C4-2B (cell line): ENCODE measurements at regions not wholly inside any gene's neighbourhood (a gene's known extent, or its start where the extent isn't known, plus 50 kb on each side); places are given as distances from the start of the nearest gene placed in this dataset.

Source experiments
- ZFX ChIP-seq: fragments of 450-650 bp; IDR thresholded peaks from 2 replicates; pipeline ENCODE4 v1.6.1; 2017
- TF ChIP-seq, protein P1 (sequence below): fragments of 450-650 bp; conservative IDR thresholded peaks from 2 replicates; pipeline ENCODE4 v1.5.1; 2017; ENCODE audit warnings: mild to moderate bottlenecking

DNA sequence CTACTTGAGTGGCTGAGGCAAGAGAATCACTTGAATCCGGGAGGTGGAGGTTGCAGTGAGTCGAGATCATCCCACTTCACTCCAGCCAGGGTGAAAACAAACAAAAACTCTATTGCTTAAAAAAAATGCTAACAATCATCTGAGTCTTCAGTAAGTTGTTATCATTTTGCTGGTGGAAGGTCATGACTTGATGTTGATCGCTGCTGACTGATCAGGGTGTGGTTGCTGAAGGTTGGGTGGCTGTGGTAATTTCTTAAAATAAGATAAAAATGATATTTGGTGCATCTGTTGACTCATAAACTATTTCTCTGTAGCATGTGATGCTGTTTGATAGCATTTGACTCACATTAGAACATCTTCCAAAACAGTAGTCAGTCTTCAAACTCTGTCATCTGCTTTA, 349.4 kb upstream of the PAPPA start:
- TF ChIP-seq, protein P1, sequence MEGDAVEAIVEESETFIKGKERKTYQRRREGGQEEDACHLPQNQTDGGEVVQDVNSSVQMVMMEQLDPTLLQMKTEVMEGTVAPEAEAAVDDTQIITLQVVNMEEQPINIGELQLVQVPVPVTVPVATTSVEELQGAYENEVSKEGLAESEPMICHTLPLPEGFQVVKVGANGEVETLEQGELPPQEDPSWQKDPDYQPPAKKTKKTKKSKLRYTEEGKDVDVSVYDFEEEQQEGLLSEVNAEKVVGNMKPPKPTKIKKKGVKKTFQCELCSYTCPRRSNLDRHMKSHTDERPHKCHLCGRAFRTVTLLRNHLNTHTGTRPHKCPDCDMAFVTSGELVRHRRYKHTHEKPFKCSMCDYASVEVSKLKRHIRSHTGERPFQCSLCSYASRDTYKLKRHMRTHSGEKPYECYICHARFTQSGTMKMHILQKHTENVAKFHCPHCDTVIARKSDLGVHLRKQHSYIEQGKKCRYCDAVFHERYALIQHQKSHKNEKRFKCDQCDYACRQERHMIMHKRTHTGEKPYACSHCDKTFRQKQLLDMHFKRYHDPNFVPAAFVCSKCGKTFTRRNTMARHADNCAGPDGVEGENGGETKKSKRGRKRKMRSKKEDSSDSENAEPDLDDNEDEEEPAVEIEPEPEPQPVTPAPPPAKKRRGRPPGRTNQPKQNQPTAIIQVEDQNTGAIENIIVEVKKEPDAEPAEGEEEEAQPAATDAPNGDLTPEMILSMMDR = no peak
- TF ChIP-seq ZFX = no peak
